GM12875 (cell line): ENCODE measurements at regions not wholly inside any gene's neighbourhood (a gene's known extent, or its start where the extent isn't known, plus 50 kb on each side); places are given as distances from the start of the nearest gene placed in this dataset.

Experiments
- H3K4me3 ChIP-seq: one replicate; pipeline ENCODE4 v1.5.1; 2011; ENCODE audit warnings: low read depth, low read length, control low read depth
- TF ChIP-seq, protein P1 (sequence below): IDR thresholded peaks from 2 replicates; pipeline ENCODE4 v1.5.1; 2011; ENCODE audit warnings: low read depth, mild to moderate bottlenecking, control low read depth, inconsistent platforms, low read length, moderate library complexity, borderline replicate concordance; ENCODE audit not compliant: insufficient read depth

DNA sequence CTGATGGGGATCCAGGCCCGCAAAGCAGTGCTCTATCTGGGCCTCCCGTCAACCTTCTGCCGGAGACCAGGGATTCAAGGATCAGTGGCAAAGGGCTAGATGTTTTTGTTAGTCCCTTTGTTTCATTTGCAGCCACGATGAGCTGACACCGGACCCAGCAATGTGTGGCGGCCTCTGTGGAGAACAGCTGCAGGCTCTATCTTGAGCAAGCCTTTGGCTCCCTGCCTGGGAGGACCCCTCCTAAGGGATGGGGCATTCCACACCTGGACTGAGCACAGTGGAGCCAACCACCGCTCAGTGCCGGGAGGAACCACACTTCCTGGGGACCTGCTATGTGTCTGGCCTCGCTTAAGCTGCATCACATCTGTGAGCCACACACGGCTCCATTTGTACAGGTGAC is 215.8 kb downstream of the RBFOX3 start:
- TF ChIP-seq, protein P1, sequence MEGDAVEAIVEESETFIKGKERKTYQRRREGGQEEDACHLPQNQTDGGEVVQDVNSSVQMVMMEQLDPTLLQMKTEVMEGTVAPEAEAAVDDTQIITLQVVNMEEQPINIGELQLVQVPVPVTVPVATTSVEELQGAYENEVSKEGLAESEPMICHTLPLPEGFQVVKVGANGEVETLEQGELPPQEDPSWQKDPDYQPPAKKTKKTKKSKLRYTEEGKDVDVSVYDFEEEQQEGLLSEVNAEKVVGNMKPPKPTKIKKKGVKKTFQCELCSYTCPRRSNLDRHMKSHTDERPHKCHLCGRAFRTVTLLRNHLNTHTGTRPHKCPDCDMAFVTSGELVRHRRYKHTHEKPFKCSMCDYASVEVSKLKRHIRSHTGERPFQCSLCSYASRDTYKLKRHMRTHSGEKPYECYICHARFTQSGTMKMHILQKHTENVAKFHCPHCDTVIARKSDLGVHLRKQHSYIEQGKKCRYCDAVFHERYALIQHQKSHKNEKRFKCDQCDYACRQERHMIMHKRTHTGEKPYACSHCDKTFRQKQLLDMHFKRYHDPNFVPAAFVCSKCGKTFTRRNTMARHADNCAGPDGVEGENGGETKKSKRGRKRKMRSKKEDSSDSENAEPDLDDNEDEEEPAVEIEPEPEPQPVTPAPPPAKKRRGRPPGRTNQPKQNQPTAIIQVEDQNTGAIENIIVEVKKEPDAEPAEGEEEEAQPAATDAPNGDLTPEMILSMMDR, result no peak
- no peak overlapping the region for H3K4me3 ChIP-seq

DNA sequence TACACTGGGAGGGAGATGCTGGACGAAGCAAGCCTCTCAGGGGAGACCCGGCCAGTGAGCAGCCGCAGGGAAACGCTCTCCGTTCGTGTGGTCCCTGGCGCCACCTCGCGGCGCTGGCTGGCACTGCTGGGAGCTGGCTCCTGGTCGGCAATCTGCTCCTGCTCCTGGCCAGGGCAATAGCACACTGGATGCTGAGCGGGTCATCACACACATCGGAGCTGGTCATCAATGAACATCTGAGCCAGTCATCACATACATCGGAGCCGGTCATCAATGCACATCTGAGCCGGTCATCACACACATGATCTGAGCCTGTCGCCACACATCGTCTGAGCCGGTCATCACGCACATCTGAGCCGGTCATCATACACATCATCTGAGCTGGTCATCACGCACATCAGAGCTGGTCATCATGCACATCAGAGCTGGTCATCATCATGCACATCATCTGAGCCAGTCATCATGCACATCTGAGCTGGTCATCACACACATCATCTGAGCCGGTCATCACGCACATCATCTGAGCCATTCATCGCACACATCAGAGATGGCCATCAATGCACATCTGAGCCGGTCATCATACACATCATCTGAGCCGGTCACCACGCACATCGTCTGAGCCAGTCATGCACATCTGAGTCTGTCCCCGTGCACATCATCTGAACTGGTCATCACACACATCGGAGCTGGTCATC is 217.3 kb downstream of the RBFOX3 start:
- TF ChIP-seq, protein P1, result peak; percentile 98

DNA sequence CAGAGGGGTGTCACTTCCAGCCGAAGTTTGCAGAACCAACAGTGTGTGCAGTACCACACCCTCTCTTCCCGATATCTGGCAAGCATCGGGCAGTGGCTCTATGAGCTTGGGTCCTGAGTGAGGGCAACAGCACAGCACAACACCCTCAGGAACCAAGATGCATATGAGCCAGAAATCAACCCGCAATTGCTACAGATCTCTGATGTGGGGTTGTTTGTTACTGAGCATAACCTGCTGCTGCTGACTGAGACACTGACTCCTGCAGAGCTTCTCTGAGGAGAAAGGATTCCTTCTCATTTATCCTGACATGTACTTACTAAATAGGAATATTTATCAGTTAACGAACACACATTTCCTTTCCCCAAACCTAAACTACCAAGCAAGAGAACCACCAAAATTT is 218.3 kb downstream of the RBFOX3 start:
- TF ChIP-seq, protein P1, result no peak

More for the DNA sequence above, 217.3 kb downstream of the RBFOX3 start:
- no peak overlapping the region for H3K4me3 ChIP-seq

DNA sequence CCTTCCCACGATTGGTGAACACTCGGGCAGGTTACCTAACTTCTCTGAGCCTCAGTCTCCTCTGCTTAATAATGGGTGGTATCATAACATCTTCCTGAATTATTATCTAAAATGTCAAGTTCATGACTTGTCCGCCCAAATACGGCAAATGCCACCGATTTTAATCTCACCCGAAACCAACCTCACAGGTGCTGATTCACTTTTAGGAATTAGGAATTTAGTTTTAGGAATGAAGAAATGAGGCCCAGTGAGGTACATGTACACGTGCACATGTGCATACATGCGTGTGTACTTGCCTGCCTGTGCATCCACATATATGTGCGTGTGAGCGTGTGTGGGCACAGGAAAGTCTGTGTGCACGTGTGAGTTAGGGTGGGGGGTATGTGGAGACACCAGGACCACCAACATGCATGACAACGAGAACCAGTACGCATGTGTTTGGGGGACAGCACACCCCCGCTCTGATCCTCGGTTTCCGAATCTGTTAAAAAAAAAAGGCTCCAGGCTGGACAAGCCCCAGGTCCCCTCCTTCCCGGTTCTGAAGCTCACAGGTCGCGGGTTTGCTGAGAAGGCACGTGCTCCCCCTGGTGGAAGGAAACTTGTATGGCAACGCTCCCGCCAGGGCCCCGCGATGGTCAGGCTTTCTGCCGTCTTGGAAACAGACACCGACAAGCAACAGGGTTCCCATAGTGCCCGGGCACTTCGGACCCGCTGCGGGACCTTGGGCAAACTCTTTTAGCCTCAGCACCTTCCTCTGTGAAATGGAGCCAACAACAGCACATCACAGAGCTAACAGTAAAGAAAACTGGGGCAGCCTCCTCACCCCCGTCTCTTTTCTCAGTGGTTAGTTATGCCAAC is 219.2 kb downstream of the RBFOX3 start:
- TF ChIP-seq, protein P1, result peak; percentile 83

More for the DNA sequence above, 218.3 kb downstream of the RBFOX3 start:
- no peak overlapping the region for H3K4me3 ChIP-seq

DNA sequence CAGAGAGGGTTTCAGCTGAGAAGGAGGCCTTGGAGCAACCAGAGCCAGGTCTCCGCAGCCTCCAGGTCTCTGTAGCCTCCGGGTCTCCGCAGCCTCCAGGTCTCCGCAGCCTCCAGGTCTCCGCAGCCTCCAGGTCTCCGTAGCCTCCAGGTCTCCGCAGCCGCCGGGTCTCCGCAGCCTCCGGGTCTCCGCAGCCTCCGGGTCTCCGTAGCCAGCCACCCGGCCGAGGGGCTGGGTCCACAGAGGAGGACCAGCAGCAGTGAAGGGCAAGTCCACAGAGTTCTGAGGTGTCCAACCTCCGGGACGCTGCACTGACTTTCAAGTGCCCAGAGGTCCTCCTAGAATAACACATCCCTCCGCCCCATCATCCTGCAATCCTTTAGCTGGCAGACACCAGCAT is 221.0 kb downstream of the RBFOX3 start:
- TF ChIP-seq, protein P1, result no peak
- H3K4me3 ChIP-seq, result no peak overlapping the region

More for the DNA sequence above, 219.2 kb downstream of the RBFOX3 start:
- H3K4me3 ChIP-seq, result no peak overlapping the region

DNA sequence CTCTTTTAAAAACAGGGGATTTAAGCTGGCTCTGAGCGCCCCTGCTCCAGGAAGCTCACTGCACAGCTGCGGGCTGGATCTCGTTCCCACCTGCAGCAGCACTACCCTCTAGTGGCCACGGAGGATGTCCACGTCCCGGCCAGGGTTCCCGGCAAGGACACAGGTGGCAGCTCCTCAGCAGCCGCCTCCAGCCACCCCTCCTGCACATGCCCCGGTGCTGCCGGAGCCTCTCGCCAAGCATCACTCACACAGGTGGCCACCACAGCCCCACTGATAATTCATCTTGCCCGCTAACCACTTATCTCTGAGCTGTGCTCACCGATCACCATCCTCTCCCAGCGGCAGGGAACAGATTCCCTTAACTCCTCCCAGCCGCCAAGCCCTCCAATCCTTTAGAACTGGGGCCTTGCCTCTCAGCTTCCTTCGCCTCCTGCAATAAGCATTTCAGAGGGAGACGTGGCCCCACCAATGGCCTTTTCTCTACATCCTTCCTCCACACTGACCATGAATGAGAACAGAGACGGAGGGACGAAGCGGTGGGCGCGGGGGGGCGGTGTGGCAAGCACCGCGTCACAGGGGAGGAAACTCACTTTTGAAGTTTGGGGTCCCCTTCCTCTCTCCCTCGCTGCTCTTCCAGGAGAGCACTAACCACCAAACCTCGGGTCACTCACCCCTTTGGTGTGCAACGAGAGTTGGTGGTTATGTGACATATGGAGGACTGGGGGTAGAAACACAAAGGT is 222.1 kb downstream of the RBFOX3 start:
- TF ChIP-seq, protein P1, result peak; percentile 80
- no peak overlapping the region for H3K4me3 ChIP-seq
